ENCODE measurements at regions not wholly inside any gene's neighbourhood (a gene's known extent, or its start where the extent isn't known, plus 50 kb on each side); places are given as distances from the start of the nearest gene placed in this dataset.

GRCh38 chr11:69402251-69402887, 79.1 kb upstream of the LINC01488 start:
- Mint-ChIP-seq H3K27me3 (ENCODE audit: low read depth) (peaks cover 12% of the 10 kb centered on the region), H3K36me3 (ENCODE audit: insufficient read depth in 1 of 3, low read depth in 3 of 3) (peaks cover 4 to 9% (median 8%) of the 10 kb centered on the region in 3 experiments; a peak in 4 of 7 replicates), H3K9me3 (peaks cover 17 to 20% of the 10 kb centered on the region in 2 experiments), H3K4me1 (peaks cover 2 to 12% of the 10 kb centered on the region in 2 experiments; a peak in 3 of 4 replicates), H3K4me3 (no peak overlapping the region), H3K27ac (no peak overlapping the region)
- Histone ChIP-seq H2BK5ac (ENCODE audit: insufficient read length, low read length) (no peak overlapping the region), H2BK20ac (ENCODE audit: low read depth, low read length, poor library complexity, severe bottlenecking) (no peak overlapping the region), H3K23me2 (ENCODE audit: insufficient read length, low read depth, low read length, poor library complexity, severe bottlenecking) (no peaks in the 10 kb centered on the region), H3K4me1 (ENCODE audit: insufficient read depth, low read length) (no peaks in the 10 kb centered on the region), H3K9me3 (ENCODE audit: control insufficient read depth, low read depth, low read length) (no peaks in the 10 kb centered on the region), H4K5ac (ENCODE audit: insufficient read length, low read depth, low read length) (no peak overlapping the region), H4K20me1 (ENCODE audit: control insufficient read depth, insufficient read depth, insufficient read length) (no peaks in the 10 kb centered on the region), H2AFZ (ENCODE audit: low read length) (no peak overlapping the region), H3K27ac (ENCODE audit: insufficient read length, low read depth, low read length) (no peak overlapping the region), H3T11ph (ENCODE audit: low read length) (no peak overlapping the region), H3K9ac (ENCODE audit: extremely low read depth, insufficient read length, low read length) (no peak overlapping the region), H2AK5ac (ENCODE audit: insufficient read length, low read length) (no peak overlapping the region), H3K14ac (ENCODE audit: insufficient read depth, low read length) (no peak overlapping the region), H3K56ac (ENCODE audit: insufficient read length, low read depth, low read length) (no peak overlapping the region), H2BK12ac (ENCODE audit: insufficient read length, low read depth, low read length) (no peak overlapping the region), H3K27me3 (ENCODE audit: insufficient read depth, low read length) (no peaks in the 10 kb centered on the region), H4K8ac (replicated peaks; ENCODE audit: insufficient read length, low read depth, low read length) (no peak overlapping the region), H3K79me1 (ENCODE audit: insufficient read depth, low read depth, low read length, poor library complexity, severe bottlenecking) (no peaks in the 10 kb centered on the region), H3K23ac (ENCODE audit: insufficient read length, low read depth, low read length) (no peak overlapping the region), H2BK15ac (ENCODE audit: low read depth, low read length) (no peak overlapping the region), H3K79me2 (ENCODE audit: insufficient read depth, low read length) (no peaks in the 10 kb centered on the region), H4K91ac (ENCODE audit: insufficient read length, low read depth, low read length) (no peak overlapping the region), H2BK120ac (ENCODE audit: low read depth, low read length, poor library complexity, severe bottlenecking) (no peak overlapping the region), H3K4ac (ENCODE audit: low read depth, low read length) (no peak overlapping the region), H3K18ac (ENCODE audit: insufficient read length, low read depth, low read length) (no peak overlapping the region), H3K4me2 (ENCODE audit: insufficient read depth, insufficient read length, low read length) (no peak overlapping the region)
- no peak for DNase-seq
- TF ChIP-seq CTCF (conservative IDR thresholded peaks at IDR 0.05) = no peak
- WGBS (ENCODE audit: extremely low coverage, insufficient read length, low lambda C conversion rate) = no CpG with 5 or more reads among the region's 4 CpGs

Data from H9 (cell line).